ENCODE measurements at regions not wholly inside any gene's neighbourhood (a gene's known extent, or its start where the extent isn't known, plus 50 kb on each side); places are given as distances from the start of the nearest gene placed in this dataset.

GRCh38 chr10:78269060-78269459 lies 235.4 kb downstream of the RPS24 start:
- CTCF ChIA-PET: no interaction called here
- no peak overlapping the region for H3K4me3 Mint-ChIP-seq (ENCODE audit: low read depth, unreplicated experiment)
- no peaks in the 10 kb centered on the region for H3K9me3 Mint-ChIP-seq (ENCODE audit: low read depth, unreplicated experiment)
- BruUV-seq (replicated peaks): no TSS peak
- DNase-seq: no peak
- H3K27me3 Mint-ChIP-seq (ENCODE audit: unreplicated experiment): peaks cover 77% of the 10 kb centered on the region
- H3K4me1 Mint-ChIP-seq (ENCODE audit: low read depth, unreplicated experiment): no peaks in the 10 kb centered on the region
- TF ChIP-seq CTCF (IDR thresholded peaks at IDR 0.05; ENCODE audit: unreplicated experiment): no peak
- H3K36me3 Mint-ChIP-seq (ENCODE audit: insufficient read depth, unreplicated experiment): no peaks in the 10 kb centered on the region
- intact Hi-C loops (cut with micrococcal nuclease; ENCODE audit: unreplicated experiment): no loop called here
- no peak overlapping the region for H3K27ac Mint-ChIP-seq (ENCODE audit: unreplicated experiment)

GRCh38 chr10:78272329-78272728 lies 238.7 kb downstream of the RPS24 start:
- DNase-seq: no peak
- no peaks in the 10 kb centered on the region for H3K9me3 Mint-ChIP-seq (ENCODE audit: low read depth, unreplicated experiment)
- intact Hi-C loops (cut with micrococcal nuclease; ENCODE audit: unreplicated experiment): no loop called here
- H3K27ac Mint-ChIP-seq (ENCODE audit: unreplicated experiment): no peak overlapping the region
- CTCF ChIA-PET: no interaction called here
- no peak overlapping the region for H3K4me3 Mint-ChIP-seq (ENCODE audit: low read depth, unreplicated experiment)
- H3K4me1 Mint-ChIP-seq (ENCODE audit: low read depth, unreplicated experiment): no peaks in the 10 kb centered on the region
- no peaks in the 10 kb centered on the region for H3K36me3 Mint-ChIP-seq (ENCODE audit: insufficient read depth, unreplicated experiment)
- H3K27me3 Mint-ChIP-seq (ENCODE audit: unreplicated experiment): peaks cover 88% of the 10 kb centered on the region
- no peak for TF ChIP-seq CTCF (IDR thresholded peaks at IDR 0.05; ENCODE audit: unreplicated experiment)
- BruUV-seq (replicated peaks): no TSS peak

GRCh38 chr10:78274491-78274890 lies 240.8 kb downstream of the RPS24 start:
- Mint-ChIP-seq H3K27me3 (ENCODE audit: unreplicated experiment) (peaks cover 88% of the 10 kb centered on the region), H3K36me3 (ENCODE audit: insufficient read depth, unreplicated experiment) (no peaks in the 10 kb centered on the region), H3K27ac (ENCODE audit: unreplicated experiment) (no peak overlapping the region), H3K4me1 (ENCODE audit: low read depth, unreplicated experiment) (no peaks in the 10 kb centered on the region), H3K9me3 (ENCODE audit: low read depth, unreplicated experiment) (no peaks in the 10 kb centered on the region), H3K4me3 (ENCODE audit: low read depth, unreplicated experiment) (no peak overlapping the region)
- DNase-seq: no peak
- CTCF ChIA-PET: no interaction called here
- intact Hi-C loops (cut with micrococcal nuclease; ENCODE audit: unreplicated experiment): no loop called here
- BruUV-seq (replicated peaks): no TSS peak
- no peak for TF ChIP-seq CTCF (IDR thresholded peaks at IDR 0.05; ENCODE audit: unreplicated experiment)

- BruUV-seq (replicated peaks): no TSS peak
- H3K4me3 Mint-ChIP-seq (ENCODE audit: low read depth, unreplicated experiment): no peak overlapping the region
- no peaks in the 10 kb centered on the region for H3K36me3 Mint-ChIP-seq (ENCODE audit: insufficient read depth, unreplicated experiment)
- DNase-seq: no peak
- CTCF ChIA-PET: interaction anchor here (0.6 to 0.7 kb wide), 2 partner anchors 27 to 194 kb away, joined by 3 to 13 read pairs; no protein-coding TSS in a partner anchor
- H3K4me1 Mint-ChIP-seq (ENCODE audit: low read depth, unreplicated experiment): no peaks in the 10 kb centered on the region
- H3K27me3 Mint-ChIP-seq (ENCODE audit: unreplicated experiment): peaks cover 88% of the 10 kb centered on the region
- intact Hi-C loops (cut with micrococcal nuclease; ENCODE audit: unreplicated experiment): no loop called here
- no peak for TF ChIP-seq CTCF (IDR thresholded peaks at IDR 0.05; ENCODE audit: unreplicated experiment)
- H3K27ac Mint-ChIP-seq (ENCODE audit: unreplicated experiment): no peak overlapping the region
- no peaks in the 10 kb centered on the region for H3K9me3 Mint-ChIP-seq (ENCODE audit: low read depth, unreplicated experiment)
Measured at GRCh38 chr10:78276139-78276538, 242.5 kb downstream of the RPS24 start.
